Peyer's patch (tissue), 4 donors: ENCODE measurements at regions not wholly inside any gene's neighbourhood (a gene's known extent, or its start where the extent isn't known, plus 50 kb on each side); places are given as distances from the start of the nearest gene placed in this dataset.

Experiments used
- CTCF ChIP-seq, 6 experiments: fragments of 450-650 bp in 4 of 6; fragments of 200-600 bp in 2 of 6; sonication (generic) in 1 of 6; IDR thresholded peaks; one replicate each; pipeline ENCODE4 v1.5.1; 2017 to 2019; ENCODE audit warnings: antibody characterized with exemption in 6 of 6, mild to moderate bottlenecking in 3 of 6, moderate library complexity in 1 of 6
- POLR2A ChIP-seq, 2 donors: fragments of 450-650 bp; IDR thresholded peaks; one replicate each; pipeline ENCODE4 v1.5.1; 2017; ENCODE audit warnings: antibody characterized with exemption in 2 of 2, mild to moderate bottlenecking in 2 of 2, moderate library complexity in 2 of 2

DNA sequence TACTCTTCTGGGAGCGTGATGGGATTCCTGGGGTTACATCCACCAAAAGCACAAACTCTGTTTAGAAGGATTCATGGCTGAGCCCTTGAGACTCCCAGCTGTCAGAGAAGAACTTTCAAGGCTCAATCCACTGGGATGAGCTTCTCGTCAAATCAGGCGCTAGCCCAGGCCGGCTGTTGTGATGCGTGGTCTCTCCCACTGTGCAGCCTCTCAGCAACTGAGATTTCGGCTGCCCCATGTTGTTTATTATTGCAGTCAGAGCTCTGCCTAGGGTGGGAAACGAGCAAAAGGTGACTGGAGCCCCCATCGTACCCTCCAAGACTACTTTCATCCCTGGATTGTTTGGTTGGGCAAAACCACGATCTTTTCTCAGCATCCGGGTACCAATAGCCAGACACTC lies 251.6 kb downstream of the ETS1 start:
- no peak for TF ChIP-seq CTCF (IDR thresholded peaks at IDR 0.05)
- no peak for TF ChIP-seq POLR2A (IDR thresholded peaks at IDR 0.05)
